HG03159 (cell line): ENCODE measurements at regions not wholly inside any gene's neighbourhood (a gene's known extent, or its start where the extent isn't known, plus 50 kb on each side); places are given as distances from the start of the nearest gene placed in this dataset.
A peak's percentile ranks its signal among the peaks of the same experiment; 100 is the strongest.

Experiments used
- ATAC-seq: cut with Tn5 transposase; IDR thresholded peaks from one replicate; pipeline ENCODE4 v1.9.1; 2021; ENCODE audit warnings: mild to moderate bottlenecking, moderate library complexity; ENCODE audit not compliant: unreplicated experiment

GRCh38 chr3:130838898-130839600 is 54.8 kb upstream of the ATP2C1 start:
- no peak for ATAC-seq

DNA sequence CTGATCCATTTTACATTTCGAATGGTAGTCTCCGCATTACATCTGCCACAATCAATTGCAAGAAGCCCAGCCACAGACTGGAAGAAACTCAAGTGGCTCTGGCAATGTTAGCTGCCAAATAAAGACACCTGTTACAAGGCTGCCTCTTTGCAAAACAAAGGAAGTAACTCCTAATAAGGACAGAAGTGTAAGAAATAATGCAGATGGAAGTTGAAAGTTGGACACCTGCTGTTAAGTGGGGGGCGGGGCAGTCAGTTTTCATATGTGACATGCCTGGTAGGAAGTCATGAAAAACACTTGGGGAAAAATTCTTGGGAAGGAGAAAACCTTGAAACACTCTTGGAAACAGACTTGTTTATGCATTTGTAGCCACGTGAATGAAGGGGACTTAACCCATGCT is 54.1 kb upstream of the ATP2C1 start:
- peak; percentile 74 for ATAC-seq

- no peak for ATAC-seq
These were observed 52.5 kb upstream of the ATP2C1 start for GRCh38 chr3:130841357-130841756.

GRCh38 chr3:130843441-130843840 is 50.4 kb upstream of the ATP2C1 start:
- no peak for ATAC-seq
